ENCODE measurements at regions not wholly inside any gene's neighbourhood (a gene's known extent, or its start where the extent isn't known, plus 50 kb on each side); places are given as distances from the start of the nearest gene placed in this dataset.

GRCh38 chr13:97658556-97658955 is 224.6 kb downstream of the RAP2A start (continued):
- TF ChIP-seq, protein P1, sequence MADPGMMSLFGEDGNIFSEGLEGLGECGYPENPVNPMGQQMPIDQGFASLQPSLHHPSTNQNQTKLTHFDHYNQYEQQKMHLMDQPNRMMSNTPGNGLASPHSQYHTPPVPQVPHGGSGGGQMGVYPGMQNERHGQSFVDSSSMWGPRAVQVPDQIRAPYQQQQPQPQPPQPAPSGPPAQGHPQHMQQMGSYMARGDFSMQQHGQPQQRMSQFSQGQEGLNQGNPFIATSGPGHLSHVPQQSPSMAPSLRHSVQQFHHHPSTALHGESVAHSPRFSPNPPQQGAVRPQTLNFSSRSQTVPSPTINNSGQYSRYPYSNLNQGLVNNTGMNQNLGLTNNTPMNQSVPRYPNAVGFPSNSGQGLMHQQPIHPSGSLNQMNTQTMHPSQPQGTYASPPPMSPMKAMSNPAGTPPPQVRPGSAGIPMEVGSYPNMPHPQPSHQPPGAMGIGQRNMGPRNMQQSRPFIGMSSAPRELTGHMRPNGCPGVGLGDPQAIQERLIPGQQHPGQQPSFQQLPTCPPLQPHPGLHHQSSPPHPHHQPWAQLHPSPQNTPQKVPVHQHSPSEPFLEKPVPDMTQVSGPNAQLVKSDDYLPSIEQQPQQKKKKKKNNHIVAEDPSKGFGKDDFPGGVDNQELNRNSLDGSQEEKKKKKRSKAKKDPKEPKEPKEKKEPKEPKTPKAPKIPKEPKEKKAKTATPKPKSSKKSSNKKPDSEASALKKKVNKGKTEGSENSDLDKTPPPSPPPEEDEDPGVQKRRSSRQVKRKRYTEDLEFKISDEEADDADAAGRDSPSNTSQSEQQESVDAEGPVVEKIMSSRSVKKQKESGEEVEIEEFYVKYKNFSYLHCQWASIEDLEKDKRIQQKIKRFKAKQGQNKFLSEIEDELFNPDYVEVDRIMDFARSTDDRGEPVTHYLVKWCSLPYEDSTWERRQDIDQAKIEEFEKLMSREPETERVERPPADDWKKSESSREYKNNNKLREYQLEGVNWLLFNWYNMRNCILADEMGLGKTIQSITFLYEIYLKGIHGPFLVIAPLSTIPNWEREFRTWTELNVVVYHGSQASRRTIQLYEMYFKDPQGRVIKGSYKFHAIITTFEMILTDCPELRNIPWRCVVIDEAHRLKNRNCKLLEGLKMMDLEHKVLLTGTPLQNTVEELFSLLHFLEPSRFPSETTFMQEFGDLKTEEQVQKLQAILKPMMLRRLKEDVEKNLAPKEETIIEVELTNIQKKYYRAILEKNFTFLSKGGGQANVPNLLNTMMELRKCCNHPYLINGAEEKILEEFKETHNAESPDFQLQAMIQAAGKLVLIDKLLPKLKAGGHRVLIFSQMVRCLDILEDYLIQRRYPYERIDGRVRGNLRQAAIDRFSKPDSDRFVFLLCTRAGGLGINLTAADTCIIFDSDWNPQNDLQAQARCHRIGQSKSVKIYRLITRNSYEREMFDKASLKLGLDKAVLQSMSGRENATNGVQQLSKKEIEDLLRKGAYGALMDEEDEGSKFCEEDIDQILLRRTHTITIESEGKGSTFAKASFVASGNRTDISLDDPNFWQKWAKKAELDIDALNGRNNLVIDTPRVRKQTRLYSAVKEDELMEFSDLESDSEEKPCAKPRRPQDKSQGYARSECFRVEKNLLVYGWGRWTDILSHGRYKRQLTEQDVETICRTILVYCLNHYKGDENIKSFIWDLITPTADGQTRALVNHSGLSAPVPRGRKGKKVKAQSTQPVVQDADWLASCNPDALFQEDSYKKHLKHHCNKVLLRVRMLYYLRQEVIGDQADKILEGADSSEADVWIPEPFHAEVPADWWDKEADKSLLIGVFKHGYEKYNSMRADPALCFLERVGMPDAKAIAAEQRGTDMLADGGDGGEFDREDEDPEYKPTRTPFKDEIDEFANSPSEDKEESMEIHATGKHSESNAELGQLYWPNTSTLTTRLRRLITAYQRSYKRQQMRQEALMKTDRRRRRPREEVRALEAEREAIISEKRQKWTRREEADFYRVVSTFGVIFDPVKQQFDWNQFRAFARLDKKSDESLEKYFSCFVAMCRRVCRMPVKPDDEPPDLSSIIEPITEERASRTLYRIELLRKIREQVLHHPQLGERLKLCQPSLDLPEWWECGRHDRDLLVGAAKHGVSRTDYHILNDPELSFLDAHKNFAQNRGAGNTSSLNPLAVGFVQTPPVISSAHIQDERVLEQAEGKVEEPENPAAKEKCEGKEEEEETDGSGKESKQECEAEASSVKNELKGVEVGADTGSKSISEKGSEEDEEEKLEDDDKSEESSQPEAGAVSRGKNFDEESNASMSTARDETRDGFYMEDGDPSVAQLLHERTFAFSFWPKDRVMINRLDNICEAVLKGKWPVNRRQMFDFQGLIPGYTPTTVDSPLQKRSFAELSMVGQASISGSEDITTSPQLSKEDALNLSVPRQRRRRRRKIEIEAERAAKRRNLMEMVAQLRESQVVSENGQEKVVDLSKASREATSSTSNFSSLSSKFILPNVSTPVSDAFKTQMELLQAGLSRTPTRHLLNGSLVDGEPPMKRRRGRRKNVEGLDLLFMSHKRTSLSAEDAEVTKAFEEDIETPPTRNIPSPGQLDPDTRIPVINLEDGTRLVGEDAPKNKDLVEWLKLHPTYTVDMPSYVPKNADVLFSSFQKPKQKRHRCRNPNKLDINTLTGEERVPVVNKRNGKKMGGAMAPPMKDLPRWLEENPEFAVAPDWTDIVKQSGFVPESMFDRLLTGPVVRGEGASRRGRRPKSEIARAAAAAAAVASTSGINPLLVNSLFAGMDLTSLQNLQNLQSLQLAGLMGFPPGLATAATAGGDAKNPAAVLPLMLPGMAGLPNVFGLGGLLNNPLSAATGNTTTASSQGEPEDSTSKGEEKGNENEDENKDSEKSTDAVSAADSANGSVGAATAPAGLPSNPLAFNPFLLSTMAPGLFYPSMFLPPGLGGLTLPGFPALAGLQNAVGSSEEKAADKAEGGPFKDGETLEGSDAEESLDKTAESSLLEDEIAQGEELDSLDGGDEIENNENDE (IDR thresholded peaks at IDR 0.05; ENCODE audit: insufficient replicate concordance, low read length): no peak
- TF ChIP-seq CTCF (IDR thresholded peaks at IDR 0.05; ENCODE audit: control extremely low read depth in 1 of 3, insufficient read depth in 1 of 3, low read depth in 1 of 3, low read length in 3 of 3) (no peak), CREB1 (IDR thresholded peaks at IDR 0.05) (no peak), BCL11A (IDR thresholded peaks at IDR 0.05; ENCODE audit: low read depth in 2 of 2, low read length in 2 of 2) (no peak), SP4 (IDR thresholded peaks at IDR 0.05; ENCODE audit: low read length) (no peak), KDM4A (IDR thresholded peaks at IDR 0.05; ENCODE audit: low read depth, low read length, severe bottlenecking) (no peak)
